ENCODE measurements at regions not wholly inside any gene's neighbourhood (a gene's known extent, or its start where the extent isn't known, plus 50 kb on each side); places are given as distances from the start of the nearest gene placed in this dataset.

GRCh38 chr7:17206349-17206905 is 92.0 kb upstream of the AHR start:
- TF ChIP-seq CTCF (IDR thresholded peaks at IDR 0.05) (no peak), POLR2A (IDR thresholded peaks at IDR 0.05) (no peak)
